ENCODE measurements at regions not wholly inside any gene's neighbourhood (a gene's known extent, or its start where the extent isn't known, plus 50 kb on each side); places are given as distances from the start of the nearest gene placed in this dataset.

GRCh38 chr1:29599826-29600225 is 363.5 kb downstream of the PTPRU start:
- H3K4me1 ChIP-seq (ENCODE audit: control insufficient read depth, extremely low read depth, insufficient read depth, low read length): no peaks in the 10 kb centered on the region
- DNase-seq (ENCODE audit: low read depth, low spot score): no peak
- H3K27me3 ChIP-seq (ENCODE audit: control insufficient read depth, extremely low read depth, insufficient read depth, low read length): no peaks in the 10 kb centered on the region
- no peak overlapping the region for H3K4me3 ChIP-seq (ENCODE audit: control insufficient read depth in 2 of 3, extremely low read depth in 1 of 3, insufficient read depth in 2 of 3, low read depth in 1 of 3, low read length in 3 of 3)
- H3K9me1 ChIP-seq (ENCODE audit: control insufficient read depth, extremely low read depth, insufficient read depth, low read length): no peaks in the 10 kb centered on the region
- TF ChIP-seq EZH2 (IDR thresholded peaks at IDR 0.05; ENCODE audit: low read length): no peak
- TF ChIP-seq, protein P1, sequence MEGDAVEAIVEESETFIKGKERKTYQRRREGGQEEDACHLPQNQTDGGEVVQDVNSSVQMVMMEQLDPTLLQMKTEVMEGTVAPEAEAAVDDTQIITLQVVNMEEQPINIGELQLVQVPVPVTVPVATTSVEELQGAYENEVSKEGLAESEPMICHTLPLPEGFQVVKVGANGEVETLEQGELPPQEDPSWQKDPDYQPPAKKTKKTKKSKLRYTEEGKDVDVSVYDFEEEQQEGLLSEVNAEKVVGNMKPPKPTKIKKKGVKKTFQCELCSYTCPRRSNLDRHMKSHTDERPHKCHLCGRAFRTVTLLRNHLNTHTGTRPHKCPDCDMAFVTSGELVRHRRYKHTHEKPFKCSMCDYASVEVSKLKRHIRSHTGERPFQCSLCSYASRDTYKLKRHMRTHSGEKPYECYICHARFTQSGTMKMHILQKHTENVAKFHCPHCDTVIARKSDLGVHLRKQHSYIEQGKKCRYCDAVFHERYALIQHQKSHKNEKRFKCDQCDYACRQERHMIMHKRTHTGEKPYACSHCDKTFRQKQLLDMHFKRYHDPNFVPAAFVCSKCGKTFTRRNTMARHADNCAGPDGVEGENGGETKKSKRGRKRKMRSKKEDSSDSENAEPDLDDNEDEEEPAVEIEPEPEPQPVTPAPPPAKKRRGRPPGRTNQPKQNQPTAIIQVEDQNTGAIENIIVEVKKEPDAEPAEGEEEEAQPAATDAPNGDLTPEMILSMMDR (optimal IDR thresholded peaks at IDR 0.05 in 1 of 3, IDR thresholded peaks at IDR 0.05 in 1 of 3, conservative IDR thresholded peaks at IDR 0.05 in 1 of 3; ENCODE audit: extremely low read depth in 1 of 3, insufficient read depth in 2 of 3, low read length in 3 of 3): no peak
- H3K9ac ChIP-seq (ENCODE audit: control insufficient read depth, extremely low read depth, insufficient read depth, low read length): no peak overlapping the region
- no peak overlapping the region for H3K27ac ChIP-seq (ENCODE audit: control insufficient read depth, insufficient read depth, low read length)
- FAIRE-seq: no peak
- dilution Hi-C loops (cut with MboI; ENCODE audit: extremely low pct_ligation_motif_present, low sequenced_read_pairs): no loop called here
- H3K4me2 ChIP-seq (ENCODE audit: control insufficient read depth, extremely low read depth, insufficient read depth, low read depth, low read length): no peak overlapping the region
- H3K36me3 ChIP-seq (ENCODE audit: control insufficient read depth in 2 of 2, extremely low read depth in 1 of 2, insufficient read depth in 2 of 2, low read length in 2 of 2): no peaks in the 10 kb centered on the region
- H4K20me1 ChIP-seq (ENCODE audit: control insufficient read depth, extremely low read depth, insufficient read depth, low read length): no peaks in the 10 kb centered on the region
- H3K79me2 ChIP-seq (ENCODE audit: control insufficient read depth, insufficient read depth, low read length): no peaks in the 10 kb centered on the region
- no peaks in the 10 kb centered on the region for H3K9me3 ChIP-seq (ENCODE audit: control insufficient read depth, low read depth, low read length)
- H2AFZ ChIP-seq (ENCODE audit: control insufficient read depth, low read length): no peak overlapping the region

GRCh38 chr1:29599071-29599470 is 362.7 kb downstream of the PTPRU start:
- no peak overlapping the region for H2AFZ ChIP-seq (ENCODE audit: control insufficient read depth, low read length)
- no peak for TF ChIP-seq EZH2 (IDR thresholded peaks at IDR 0.05; ENCODE audit: low read length)
- TF ChIP-seq, protein P1 (optimal IDR thresholded peaks at IDR 0.05 in 1 of 3, IDR thresholded peaks at IDR 0.05 in 1 of 3, conservative IDR thresholded peaks at IDR 0.05 in 1 of 3; ENCODE audit: extremely low read depth in 1 of 3, insufficient read depth in 2 of 3, low read length in 3 of 3): no peak
- no peaks in the 10 kb centered on the region for H3K79me2 ChIP-seq (ENCODE audit: control insufficient read depth, insufficient read depth, low read length)
- no peak overlapping the region for H3K4me3 ChIP-seq (ENCODE audit: control insufficient read depth in 2 of 3, extremely low read depth in 1 of 3, insufficient read depth in 2 of 3, low read depth in 1 of 3, low read length in 3 of 3)
- H3K4me1 ChIP-seq (ENCODE audit: control insufficient read depth, extremely low read depth, insufficient read depth, low read length): no peaks in the 10 kb centered on the region
- H3K4me2 ChIP-seq (ENCODE audit: control insufficient read depth, extremely low read depth, insufficient read depth, low read depth, low read length): no peak overlapping the region
- FAIRE-seq (no peak), DNase-seq (ENCODE audit: low read depth, low spot score) (no peak)
- no peaks in the 10 kb centered on the region for H3K9me3 ChIP-seq (ENCODE audit: control insufficient read depth, low read depth, low read length)
- no peak overlapping the region for H3K27ac ChIP-seq (ENCODE audit: control insufficient read depth, insufficient read depth, low read length)
- H3K27me3 ChIP-seq (ENCODE audit: control insufficient read depth, extremely low read depth, insufficient read depth, low read length): no peaks in the 10 kb centered on the region
- H4K20me1 ChIP-seq (ENCODE audit: control insufficient read depth, extremely low read depth, insufficient read depth, low read length): no peaks in the 10 kb centered on the region
- dilution Hi-C loops (cut with MboI; ENCODE audit: extremely low pct_ligation_motif_present, low sequenced_read_pairs): no loop called here
- no peaks in the 10 kb centered on the region for H3K9me1 ChIP-seq (ENCODE audit: control insufficient read depth, extremely low read depth, insufficient read depth, low read length)
- no peaks in the 10 kb centered on the region for H3K36me3 ChIP-seq (ENCODE audit: control insufficient read depth in 2 of 2, extremely low read depth in 1 of 2, insufficient read depth in 2 of 2, low read length in 2 of 2)
- H3K9ac ChIP-seq (ENCODE audit: control insufficient read depth, extremely low read depth, insufficient read depth, low read length): no peak overlapping the region

All from keratinocyte (primary cell).